Suprapubic skin (tissue), 4 donors: ENCODE measurements at regions not wholly inside any gene's neighbourhood (a gene's known extent, or its start where the extent isn't known, plus 50 kb on each side); places are given as distances from the start of the nearest gene placed in this dataset.

Source experiments
- DNase-seq, 2 donors: peaks; one replicate each; pipeline ENCODE4 v3.0.0-alpha.2; 2019; ENCODE audit warnings: low spot score in 2 of 2
- H3K27ac ChIP-seq: fragments of 200-600 bp; sonication (generic); one replicate; pipeline ENCODE4 v1.5.1; 2019
- H3K27me3 ChIP-seq: fragments of 200-600 bp; sonication (generic); one replicate; pipeline ENCODE4 v1.5.1; 2019
- H3K36me3 ChIP-seq: fragments of 200-600 bp; sonication (generic); one replicate; pipeline ENCODE4 v1.5.1; 2019
- H3K4me1 ChIP-seq: fragments of 200-600 bp; sonication (generic); one replicate; pipeline ENCODE4 v1.5.1; 2019
- H3K4me3 ChIP-seq: fragments of 200-600 bp; sonication (generic); one replicate; pipeline ENCODE4 v1.5.1; 2019; ENCODE audit warnings: mild to moderate bottlenecking
- H3K9me3 ChIP-seq: fragments of 200-600 bp; sonication (generic); one replicate; pipeline ENCODE4 v1.5.1; 2019
- EP300 ChIP-seq: sonication (generic); formaldehyde crosslinking; IDR thresholded peaks from one replicate; pipeline ENCODE4 v1.6.1; 2017; ENCODE audit warnings: antibody characterized with exemption
- POLR2A ChIP-seq, 2 donors: fragments of 450-650 bp; IDR thresholded peaks; one replicate each; pipeline ENCODE4 v1.6.1; 2017; ENCODE audit warnings: antibody characterized with exemption in 2 of 2, mild to moderate bottlenecking in 2 of 2, moderate library complexity in 2 of 2
- POLR2AphosphoS5 ChIP-seq, 3 donors: sonication (generic); formaldehyde crosslinking; IDR thresholded peaks; one replicate each; pipeline ENCODE4 v1.6.1; 2017; ENCODE audit warnings: antibody characterized with exemption in 3 of 3
- WGBS: methylation state at CpG from one replicate; pipeline ENCODE4 v1.1.5; 2018; 5-methylcytosine and 5-hydroxymethylcytosine counted together
- TF ChIP-seq, protein P1 (sequence below), 2 donors: fragments of 200-600 bp in 1 of 2; fragments of 450-650 bp in 1 of 2; sonication (generic) in 1 of 2; IDR thresholded peaks; one replicate each; pipeline ENCODE4 v1.5.1; 2016 to 2019; ENCODE audit warnings: antibody characterized with exemption in 2 of 2, mild to moderate bottlenecking in 1 of 2, moderate library complexity in 1 of 2

- H3K27me3 ChIP-seq = no peaks in the 10 kb centered on the region
- H3K4me1 ChIP-seq = peaks cover 35% of the 10 kb centered on the region
- no peaks in the 10 kb centered on the region for H3K9me3 ChIP-seq
- TF ChIP-seq, protein P1, sequence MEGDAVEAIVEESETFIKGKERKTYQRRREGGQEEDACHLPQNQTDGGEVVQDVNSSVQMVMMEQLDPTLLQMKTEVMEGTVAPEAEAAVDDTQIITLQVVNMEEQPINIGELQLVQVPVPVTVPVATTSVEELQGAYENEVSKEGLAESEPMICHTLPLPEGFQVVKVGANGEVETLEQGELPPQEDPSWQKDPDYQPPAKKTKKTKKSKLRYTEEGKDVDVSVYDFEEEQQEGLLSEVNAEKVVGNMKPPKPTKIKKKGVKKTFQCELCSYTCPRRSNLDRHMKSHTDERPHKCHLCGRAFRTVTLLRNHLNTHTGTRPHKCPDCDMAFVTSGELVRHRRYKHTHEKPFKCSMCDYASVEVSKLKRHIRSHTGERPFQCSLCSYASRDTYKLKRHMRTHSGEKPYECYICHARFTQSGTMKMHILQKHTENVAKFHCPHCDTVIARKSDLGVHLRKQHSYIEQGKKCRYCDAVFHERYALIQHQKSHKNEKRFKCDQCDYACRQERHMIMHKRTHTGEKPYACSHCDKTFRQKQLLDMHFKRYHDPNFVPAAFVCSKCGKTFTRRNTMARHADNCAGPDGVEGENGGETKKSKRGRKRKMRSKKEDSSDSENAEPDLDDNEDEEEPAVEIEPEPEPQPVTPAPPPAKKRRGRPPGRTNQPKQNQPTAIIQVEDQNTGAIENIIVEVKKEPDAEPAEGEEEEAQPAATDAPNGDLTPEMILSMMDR (IDR thresholded peaks at IDR 0.05) = no peak
- TF ChIP-seq POLR2A (IDR thresholded peaks at IDR 0.05) (no peak), POLR2AphosphoS5 (IDR thresholded peaks at IDR 0.05) (no peak)
- no peaks in the 10 kb centered on the region for H3K36me3 ChIP-seq
- H3K4me3 ChIP-seq = no peak overlapping the region
- H3K27ac ChIP-seq = no peak overlapping the region
- 95% methylated on average over 9 of the region's 9 CpGs for WGBS
- DNase-seq = peak in 1 of 2 donors; percentile 53
These were observed 282.5 kb upstream of the TLE3 start for GRCh38 chr15:70379938-70380883.

- no peak overlapping the region for H3K27ac ChIP-seq
- TF ChIP-seq POLR2A (IDR thresholded peaks at IDR 0.05) (no peak), POLR2AphosphoS5 (IDR thresholded peaks at IDR 0.05) (no peak), EP300 (no peak)
- TF ChIP-seq, protein P1 (IDR thresholded peaks at IDR 0.05) = no peak
- no peaks in the 10 kb centered on the region for H3K36me3 ChIP-seq
- WGBS = 99% methylated on average over 9 of the region's 9 CpGs
- peaks cover 42% of the 10 kb centered on the region for H3K4me1 ChIP-seq
- H3K9me3 ChIP-seq = no peaks in the 10 kb centered on the region
- no peak for DNase-seq
- H3K27me3 ChIP-seq = no peaks in the 10 kb centered on the region
- H3K4me3 ChIP-seq = no peak overlapping the region
These were observed 281.4 kb upstream of the TLE3 start for GRCh38 chr15:70379134-70379533.

DNA sequence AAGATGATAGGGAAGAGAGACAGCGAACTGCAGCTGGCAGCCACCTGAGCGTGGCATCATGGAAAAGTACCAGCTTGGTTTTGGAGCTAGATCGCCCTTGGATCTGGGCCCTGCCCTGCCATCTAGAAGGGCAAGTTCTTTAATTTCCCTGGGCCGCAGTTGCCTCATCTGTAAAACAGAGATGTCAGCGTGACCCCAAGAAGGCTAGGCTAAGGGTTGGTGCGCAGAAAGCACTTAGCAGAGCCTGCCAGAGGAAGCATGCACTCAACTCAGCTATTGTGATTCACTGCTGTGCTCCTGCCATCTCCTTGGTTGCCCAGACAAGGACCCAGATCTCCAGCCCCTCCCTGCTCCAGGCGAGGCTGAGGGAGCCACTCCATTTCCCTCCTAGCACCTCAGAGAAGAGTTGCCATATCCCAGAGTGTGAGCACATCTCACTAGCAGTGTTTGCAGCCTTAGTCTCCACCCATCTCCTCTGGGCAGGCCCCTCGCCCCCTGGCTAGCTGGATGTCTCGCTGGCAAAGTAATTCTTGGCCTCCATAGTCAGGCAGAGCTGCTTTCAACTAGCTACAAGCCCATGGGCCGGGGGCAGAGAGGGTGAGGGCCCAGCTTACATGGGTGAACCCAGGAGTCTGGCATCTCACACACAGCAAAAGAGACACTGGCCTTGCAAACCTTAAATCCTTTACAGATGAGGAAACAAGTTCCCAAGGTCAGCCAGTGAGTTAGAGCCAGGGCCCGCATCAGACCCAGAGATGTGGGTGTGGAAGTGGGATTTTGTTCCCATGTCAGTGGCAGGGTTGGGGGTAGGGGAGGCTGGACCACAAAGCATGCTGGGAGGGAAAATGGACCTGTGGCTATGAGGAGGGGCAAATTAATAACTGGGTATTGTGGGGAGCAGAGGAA lies 280.7 kb upstream of the TLE3 start:
- no peaks in the 10 kb centered on the region for H3K36me3 ChIP-seq
- no peak for TF ChIP-seq POLR2AphosphoS5 (IDR thresholded peaks at IDR 0.05)
- H3K4me1 ChIP-seq = peaks cover 42% of the 10 kb centered on the region
- H3K27me3 ChIP-seq = no peaks in the 10 kb centered on the region
- no peak overlapping the region for H3K4me3 ChIP-seq
- 47% methylated on average over 9 of the region's 11 CpGs for WGBS
- H3K27ac ChIP-seq = no peak overlapping the region
- no peaks in the 10 kb centered on the region for H3K9me3 ChIP-seq
- peak; percentile 60 for DNase-seq

- H3K36me3 ChIP-seq = no peaks in the 10 kb centered on the region
- no peaks in the 10 kb centered on the region for H3K27me3 ChIP-seq
- 9% methylated on average over 21 of the region's 21 CpGs for WGBS
- peak overlapping the region; percentile 17 for H3K4me3 ChIP-seq
- peaks cover 42% of the 10 kb centered on the region for H3K4me1 ChIP-seq
- no peak for TF ChIP-seq POLR2AphosphoS5 (IDR thresholded peaks at IDR 0.05)
- TF ChIP-seq EP300 = no peak
- TF ChIP-seq POLR2A (IDR thresholded peaks at IDR 0.05) = no peak
- TF ChIP-seq, protein P1 (IDR thresholded peaks at IDR 0.05) = no peak
- DNase-seq = peak; percentile 71 to 84
- no peaks in the 10 kb centered on the region for H3K9me3 ChIP-seq
- no peak overlapping the region for H3K27ac ChIP-seq
These were observed 279.4 kb upstream of the TLE3 start for GRCh38 chr15:70376929-70377691.
